HCT116 (cell line): ENCODE measurements at regions not wholly inside any gene's neighbourhood (a gene's known extent, or its start where the extent isn't known, plus 50 kb on each side); places are given as distances from the start of the nearest gene placed in this dataset.

ENCODE experiments used
- ATAC-seq: fragments of 200-7000 bp; cut with Tn5 transposase; 2 replicates; pipeline ENCODE4 v1.9.1; 2020; ENCODE audit warnings: mild to moderate bottlenecking, moderate library complexity
- BruUV-seq: library from RNA; stranded (reverse); fragments of 400-500 nt; replicated peaks from 2 replicates; lab custom pipeline; 2021; lab: Mats Ljungman, UMichigan
- CTCF ChIA-PET: fragments of 300-600 bp; sonication (Branson Sonifier 250); formaldehyde crosslinking; loops from one replicate; lab custom pipeline; 2021; ENCODE audit warnings: antibody characterized with exemption; lab: Charles Lee
- POLR2A ChIA-PET: fragments of 300-600, 350-600 bp; sonication (Branson Sonifier 250); formaldehyde crosslinking; loops from one replicate; lab custom pipeline; 2021; ENCODE audit warnings: antibody characterized with exemption; lab: Charles Lee
- RAD21 ChIA-PET, 2 experiments: fragments of 300-600 bp; sonication (Branson Sonifier 250); formaldehyde crosslinking; loops; one replicate each; lab custom pipeline; 2023; ENCODE audit warnings: low total read pairs in 2 of 2; ENCODE audit not compliant: uncharacterized antibody in 2 of 2, unreplicated experiment in 2 of 2, low non-redundant PET in 1 of 2; lab: Charles Lee
- DNase-seq: peaks from one replicate; pipeline ENCODE4 v3.0.0-alpha.2; 2010; ENCODE audit warnings: low read depth, low spot score
- H2AFZ ChIP-seq: fragments of 200-600 bp; shearing (Covaris generic), sonication (generic); 2 replicates; pipeline ENCODE4 v1.6.1; 2017; ENCODE audit warnings: low read depth, mixed run types, mixed read lengths, antibody characterized with exemption, low read length; ENCODE audit not compliant: poor library complexity, severe bottlenecking
- H3K27ac ChIP-seq: 2 replicates; pipeline ENCODE4 v1.5.1; 2012; ENCODE audit warnings: low read depth, low read length
- H3K27me3 ChIP-seq: fragments of 200-600 bp; sonication (generic); 2 replicates; pipeline ENCODE4 v1.6.1; 2016; ENCODE audit warnings: mixed run types, low read length, mixed read lengths; ENCODE audit not compliant: insufficient read depth
- H3K36me3 ChIP-seq, 2 experiments: fragments of 200-500 bp in 1 of 2; fragments of 200-600 bp in 1 of 2; sonication (Bioruptor generic) in 1 of 2; sonication (generic) in 1 of 2; 2 replicates each; pipeline versions ENCODE4 v1.5.1 to v1.6.1; 2014 to 2016; ENCODE audit warnings: low read length in 2 of 2, inconsistent platforms in 1 of 2, mixed read lengths in 1 of 2, mixed run types in 1 of 2; ENCODE audit not compliant: insufficient read depth in 2 of 2, control insufficient read depth in 1 of 2
- H3K4me1 ChIP-seq, 2 experiments: fragments of 200-600 bp in 1 of 2; sonication (generic) in 1 of 2; 2 replicates each; pipeline versions ENCODE4 v1.5.1 to v1.6.1; 2012 to 2017; ENCODE audit warnings: low read length in 2 of 2, inconsistent platforms in 1 of 2, mild to moderate bottlenecking in 1 of 2, mixed read lengths in 1 of 2, mixed run types in 1 of 2, moderate library complexity in 1 of 2; ENCODE audit not compliant: insufficient read depth in 2 of 2, control insufficient read depth in 1 of 2
- H3K4me2 ChIP-seq: fragments of 200-600 bp; sonication (generic); 2 replicates; pipeline ENCODE4 v1.6.1; 2017; ENCODE audit warnings: mixed run types, low read length, mixed read lengths
- H3K4me3 ChIP-seq, 2 experiments: fragments of 200-600 bp in 1 of 2; sonication (generic) in 1 of 2; replicated peaks in 1 of 2; 2 replicates each; pipeline ENCODE4 v1.5.1; 2011 to 2016; ENCODE audit warnings: low read length in 2 of 2, control low read depth in 1 of 2, low read depth in 1 of 2, mild to moderate bottlenecking in 1 of 2, mixed read lengths in 1 of 2, mixed run types in 1 of 2
- H3K79me2 ChIP-seq: fragments of 200-600 bp; sonication (generic); 2 replicates; pipeline ENCODE4 v1.6.1; 2017; ENCODE audit warnings: mild to moderate bottlenecking, mixed run types, low read length, moderate library complexity, mixed read lengths; ENCODE audit not compliant: insufficient read depth
- H3K9ac ChIP-seq: fragments of 200-600 bp; sonication (generic); 2 replicates; pipeline ENCODE4 v1.6.1; 2016; ENCODE audit warnings: low read length, mixed read lengths
- H3K9me2 ChIP-seq: fragments of 200-600 bp; sonication (generic), shearing (Covaris generic); 2 replicates; pipeline ENCODE4 v1.6.1; 2017; ENCODE audit warnings: mixed run types, mild to moderate bottlenecking, moderate library complexity; ENCODE audit not compliant: insufficient read depth
- H3K9me3 ChIP-seq, 2 experiments: fragments of 200-500 bp in 1 of 2; fragments of 200-600 bp in 1 of 2; sonication (Bioruptor generic) in 1 of 2; sonication (generic) in 1 of 2; 2 replicates each; pipeline ENCODE4 v1.6.1; 2014 to 2017; ENCODE audit warnings: low read length in 2 of 2, mixed read lengths in 2 of 2, inconsistent platforms in 1 of 2, low read depth in 1 of 2, mild to moderate bottlenecking in 1 of 2, mixed run types in 1 of 2, moderate library complexity in 1 of 2; ENCODE audit not compliant: control insufficient read depth in 1 of 2, insufficient read depth in 1 of 2
- H4K20me1 ChIP-seq: fragments of 200-600 bp; sonication (generic), shearing (Covaris generic); 2 replicates; pipeline ENCODE4 v1.6.1; 2017; ENCODE audit warnings: mixed run types, mild to moderate bottlenecking, moderate library complexity; ENCODE audit not compliant: insufficient read depth
- ATF3 ChIP-seq: IDR thresholded peaks from 2 replicates; pipeline ENCODE4 v1.6.1; 2012
- CBX3 ChIP-seq: IDR thresholded peaks from 2 replicates; pipeline ENCODE4 v1.6.1; 2012; ENCODE audit warnings: low read depth
- CTCF ChIP-seq, 3 experiments: fragments of 200-600 bp in 1 of 3; sonication (generic) in 1 of 3; IDR thresholded peaks in 2 of 3; conservative IDR thresholded peaks in 1 of 3; 2 replicates each; pipeline ENCODE4 v1.5.1; 2012 to 2017; ENCODE audit warnings: low read depth in 2 of 3, low read length in 2 of 3, antibody characterized with exemption in 1 of 3, borderline replicate concordance in 1 of 3, control low read depth in 1 of 3, mild to moderate bottlenecking in 1 of 3, mixed read lengths in 1 of 3, mixed run types in 1 of 3, moderate library complexity in 1 of 3; ENCODE audit not compliant: insufficient read depth in 1 of 3
- ELF1 ChIP-seq: IDR thresholded peaks from 2 replicates; pipeline ENCODE4 v1.6.1; 2012; ENCODE audit warnings: low read depth, borderline replicate concordance
- EZH2 ChIP-seq: fragments of 200-600 bp; sonication (generic); IDR thresholded peaks from 2 replicates; pipeline ENCODE4 v1.6.1; 2017; ENCODE audit warnings: antibody characterized with exemption, mixed run types
- EZH2phosphoT487 ChIP-seq: fragments of 200-600 bp; IDR thresholded peaks from 2 replicates; pipeline ENCODE4 v1.6.1; 2018; ENCODE audit warnings: antibody characterized with exemption, borderline replicate concordance
- MAX ChIP-seq: IDR thresholded peaks from 2 replicates; pipeline ENCODE4 v1.6.1; 2012
- POLR2AphosphoS5 ChIP-seq: IDR thresholded peaks from 2 replicates; pipeline ENCODE4 v1.6.1; 2011; ENCODE audit warnings: mild to moderate bottlenecking, low read depth, low read length, moderate library complexity
- SP1 ChIP-seq: IDR thresholded peaks from 2 replicates; pipeline ENCODE4 v1.6.1; 2012; ENCODE audit warnings: low read depth
- YY1 ChIP-seq: IDR thresholded peaks from 2 replicates; pipeline ENCODE4 v1.6.1; 2011; ENCODE audit warnings: low read length, low read depth, moderate library complexity, mild to moderate bottlenecking; ENCODE audit not compliant: insufficient replicate concordance; ENCODE audit errors: extremely low read depth
- ZFX ChIP-seq: fragments of 450-650 bp; IDR thresholded peaks from 2 replicates; pipeline ENCODE4 v1.6.1; 2017
- intact Hi-C: fragments of 100-400 bp; cut with micrococcal nuclease; formaldehyde crosslinking; loops from 2 replicates; pipeline ENCODE4 v1.10.0; 2022

GRCh38 chr1:183744132-183744913 is 60.6 kb upstream of the RGL1 start:
- ATAC-seq = no peak
- H3K9me2 ChIP-seq = no peaks in the 10 kb centered on the region
- no peak for DNase-seq
- no peaks in the 10 kb centered on the region for H3K36me3 ChIP-seq
- no TSS peak for BruUV-seq
- no peak for TF ChIP-seq YY1
- TF ChIP-seq POLR2AphosphoS5 = no peak
- no peak for TF ChIP-seq ELF1
- no peak for TF ChIP-seq ATF3
- TF ChIP-seq EZH2 = no peak
- TF ChIP-seq CBX3 = no peak
- TF ChIP-seq MAX = no peak
- no peak for TF ChIP-seq EZH2phosphoT487
- no peak for TF ChIP-seq SP1
- no peak for TF ChIP-seq CTCF (IDR thresholded peaks at IDR 0.05 in 2 of 3, conservative IDR thresholded peaks at IDR 0.05 in 1 of 3; ENCODE audit: borderline replicate concordance in 1 of 3, insufficient read depth in 1 of 3, low read depth in 2 of 3, low read length in 2 of 3)
- no peak for TF ChIP-seq ZFX
- ChIA-PET CTCF (no interaction called here), POLR2A (no interaction called here), RAD21 (no interaction called here)
- no peak overlapping the region for H2AFZ ChIP-seq
- no peaks in the 10 kb centered on the region for H3K9me3 ChIP-seq
- no peak overlapping the region for H3K27ac ChIP-seq
- no peaks in the 10 kb centered on the region for H3K27me3 ChIP-seq
- no peaks in the 10 kb centered on the region for H4K20me1 ChIP-seq
- no peaks in the 10 kb centered on the region for H3K4me1 ChIP-seq
- no peaks in the 10 kb centered on the region for H3K79me2 ChIP-seq
- no peak overlapping the region for H3K9ac ChIP-seq
- intact Hi-C loops = no loop called here
- no peak overlapping the region for H3K4me2 ChIP-seq
- H3K4me3 ChIP-seq = no peak overlapping the region
